K562 (cell line): ENCODE measurements at regions not wholly inside any gene's neighbourhood (a gene's known extent, or its start where the extent isn't known, plus 50 kb on each side); places are given as distances from the start of the nearest gene placed in this dataset.
A peak's percentile ranks its signal among the peaks of the same experiment; 100 is the strongest.

Experiments
- ATAC-seq: fragments of 200-7000 bp; cut with Tn5 transposase; 3 replicates; pipeline ENCODE4 v1.9.1; 2020; ENCODE audit warnings: moderate library complexity
- BruUV-seq: library from RNA; stranded (reverse); fragments of 400-500 nt; replicated peaks from 2 replicates; lab custom pipeline; 2021; lab: Mats Ljungman, UMichigan
- CTCF ChIA-PET: fragments of 300-600 bp; formaldehyde crosslinking; extraction: SDS; loops from one replicate; lab custom pipeline; 2021; ENCODE audit warnings: low intra/inter-chr PET ratio; lab: Yijun Ruan, JAX
- POLR2A ChIA-PET: fragments of 300-600, 350-650 bp; sonication (Branson Sonifier 250); formaldehyde crosslinking; extraction: SDS; loops from one replicate; lab custom pipeline; 2021; ENCODE audit warnings: antibody characterized with exemption, inconsistent platforms; lab: Yijun Ruan, JAX
- DNase-seq, 4 experiments: peaks; one replicate each; pipeline versions ENCODE4 v3.0.0 to v3.0.0-alpha.2; 2011 to 2018; ENCODE audit warnings: low spot score in 3 of 4, mixed read lengths in 3 of 4; ENCODE audit errors: extremely low read depth in 1 of 4
- FAIRE-seq: peaks from 2 replicates; lab custom pipeline; 2011; peaks lifted over from hg19 to GRCh38; lab: Jason Lieb, UNC
- H2AFZ ChIP-seq: 2 replicates; pipeline ENCODE4 v1.6.0; 2011; ENCODE audit warnings: low read depth, low read length, control low read depth, inconsistent platforms
- H3K27ac ChIP-seq: fragments of 200-600 bp; 3 replicates; pipeline ENCODE4 v1.8.0; 2011; ENCODE audit warnings: low read depth, mild to moderate bottlenecking, control low read depth, inconsistent platforms, low read length, moderate library complexity, mixed read lengths; ENCODE audit errors: extremely low read depth
- H3K27me3 ChIP-seq, 2 experiments: fragments of 300-600 bp in 1 of 2; 2 replicates in 1 of 2; 3 replicates in 1 of 2; pipeline versions ENCODE4 v1.6.0 to v1.8.0; 2011; ENCODE audit warnings: inconsistent platforms in 2 of 2, low read length in 2 of 2, mild to moderate bottlenecking in 1 of 2, mixed read lengths in 1 of 2, moderate library complexity in 1 of 2; ENCODE audit not compliant: control insufficient read depth in 2 of 2, insufficient read depth in 2 of 2
- H3K36me3 ChIP-seq: fragments of 300-600 bp; 3 replicates; pipeline ENCODE4 v1.8.0; 2011; ENCODE audit warnings: mild to moderate bottlenecking, low read length, inconsistent platforms; ENCODE audit not compliant: control insufficient read depth, insufficient read depth
- H3K4me1 ChIP-seq, 2 experiments: fragments of 200-600 bp in 1 of 2; replicated peaks in 1 of 2; 2 replicates in 1 of 2; 3 replicates in 1 of 2; pipeline versions ENCODE4 v1.5.1 to v1.8.0; 2011; ENCODE audit warnings: inconsistent platforms in 2 of 2, low read length in 2 of 2, mild to moderate bottlenecking in 1 of 2, mixed read lengths in 1 of 2, moderate library complexity in 1 of 2; ENCODE audit not compliant: control insufficient read depth in 2 of 2, insufficient read depth in 2 of 2
- H3K4me2 ChIP-seq: 2 replicates; pipeline ENCODE4 v1.6.1; 2011; ENCODE audit warnings: low read length, control low read depth, inconsistent platforms, mixed read lengths; ENCODE audit not compliant: insufficient read depth
- H3K4me3 ChIP-seq: fragments of 200-600 bp; sonication (generic), shearing (Covaris generic); 2 replicates; pipeline ENCODE4 v1.5.1; 2016; ENCODE audit warnings: control low read depth, inconsistent platforms
- H3K79me2 ChIP-seq: fragments of 200-600 bp; 3 replicates; pipeline ENCODE4 v1.8.0; 2011; ENCODE audit warnings: low read length, inconsistent platforms; ENCODE audit not compliant: control insufficient read depth, insufficient read depth
- H3K9ac ChIP-seq, 2 experiments: 2 replicates each; pipeline versions ENCODE4 v1.6.0 to v1.6.1; 2011; ENCODE audit warnings: low read depth in 2 of 2, low read length in 2 of 2, control low read depth in 1 of 2, inconsistent platforms in 1 of 2, mild to moderate bottlenecking in 1 of 2, mixed read lengths in 1 of 2; ENCODE audit not compliant: insufficient read depth in 1 of 2
- H3K9me1 ChIP-seq: one replicate; pipeline ENCODE4 v1.6.0; 2011; ENCODE audit warnings: inconsistent platforms, mild to moderate bottlenecking, low read length, moderate library complexity; ENCODE audit not compliant: control insufficient read depth, insufficient read depth
- H3K9me3 ChIP-seq: replicated peaks from 2 replicates; pipeline ENCODE4 v1.5.1; 2011; ENCODE audit warnings: low read depth, low read length, inconsistent platforms; ENCODE audit not compliant: control insufficient read depth, insufficient read depth
- H4K20me1 ChIP-seq: replicated peaks from 2 replicates; pipeline ENCODE4 v1.6.1; 2011; ENCODE audit warnings: low read length, inconsistent platforms, mixed read lengths; ENCODE audit not compliant: control insufficient read depth, insufficient read depth
- CBX1 ChIP-seq: sonication (generic); IDR thresholded peaks from 2 replicates; pipeline ENCODE4 v1.6.1; 2016; ENCODE audit warnings: antibody characterized with exemption, low read depth, mild to moderate bottlenecking
- E2F4 ChIP-seq: sonication (generic); formaldehyde crosslinking; IDR thresholded peaks from 2 replicates; pipeline ENCODE4 v1.8.0; 2022; ENCODE audit warnings: mild to moderate bottlenecking, low read depth, missing genetic modification reagents
- FOXM1 ChIP-seq, 2 experiments: fragments of 450-650 bp in 1 of 2; sonication (generic) in 1 of 2; formaldehyde crosslinking in 1 of 2; IDR thresholded peaks; 2 replicates each; pipeline versions ENCODE4 v1.6.1 to v1.9.0; 2017 to 2022; ENCODE audit warnings: low read depth in 2 of 2, mild to moderate bottlenecking in 2 of 2, missing genetic modification reagents in 1 of 2, moderate library complexity in 1 of 2
- MBD2 ChIP-seq: sonication (generic); IDR thresholded peaks from 2 replicates; pipeline ENCODE4 v1.6.1; 2016; ENCODE audit warnings: low read depth, borderline replicate concordance
- POU5F1 ChIP-seq: fragments of 150-350 bp; IDR thresholded peaks from 2 replicates; pipeline ENCODE4 v1.6.1; 2014; ENCODE audit warnings: borderline replicate concordance, low read length, low read depth, mild to moderate bottlenecking; ENCODE audit not compliant: partially characterized antibody
- RBM22 ChIP-seq: fragments of 200-400 bp; formaldehyde crosslinking; IDR thresholded peaks from 2 replicates; pipeline ENCODE4 v1.6.1; 2018; ENCODE audit warnings: low read length, low read depth; ENCODE audit not compliant: poor library complexity, severe bottlenecking
- RBM25 ChIP-seq: fragments of 200-400 bp; formaldehyde crosslinking; IDR thresholded peaks from 2 replicates; pipeline ENCODE4 v1.6.1; 2018; ENCODE audit warnings: low read length, low read depth, moderate library complexity; ENCODE audit not compliant: severe bottlenecking
- ZNF134 ChIP-seq: fragments of 250-450 bp; sonication (Bioruptor Pico); conservative IDR thresholded peaks from 2 replicates; pipeline ENCODE4 v1.4.0; 2020
- WGBS: fragments of 100-300 bp; shearing (Covaris generic); methylation state at CpG from one replicate; pipeline ENCODE4 v1.1.6; 2016; ENCODE audit warnings: low coverage, mixed read lengths; ENCODE audit not compliant: insufficient coverage; ENCODE audit errors: missing lambda C conversion rate; 5-methylcytosine and 5-hydroxymethylcytosine counted together
- in situ Hi-C: fragments of 300-500 bp; cut with MboI; formaldehyde crosslinking; loops from 4 replicates; pipeline ENCODE4 v1.15.0; 2018; ENCODE audit warnings: inconsistent platforms, mixed read lengths
- intact Hi-C: fragments of 100-400 bp; cut with micrococcal nuclease; formaldehyde crosslinking; loops from 2 replicates; pipeline ENCODE4 v1.14.2; 2022
- TF ChIP-seq, protein P1 (sequence below), 2 experiments: fragments of 450-650 bp; formaldehyde crosslinking in 1 of 2; IDR thresholded peaks; 2 replicates each; pipeline versions ENCODE4 v1.4.0 to v1.6.1; 2014 to 2020; ENCODE audit warnings: mild to moderate bottlenecking in 2 of 2, borderline replicate concordance in 1 of 2, low read depth in 1 of 2

DNA sequence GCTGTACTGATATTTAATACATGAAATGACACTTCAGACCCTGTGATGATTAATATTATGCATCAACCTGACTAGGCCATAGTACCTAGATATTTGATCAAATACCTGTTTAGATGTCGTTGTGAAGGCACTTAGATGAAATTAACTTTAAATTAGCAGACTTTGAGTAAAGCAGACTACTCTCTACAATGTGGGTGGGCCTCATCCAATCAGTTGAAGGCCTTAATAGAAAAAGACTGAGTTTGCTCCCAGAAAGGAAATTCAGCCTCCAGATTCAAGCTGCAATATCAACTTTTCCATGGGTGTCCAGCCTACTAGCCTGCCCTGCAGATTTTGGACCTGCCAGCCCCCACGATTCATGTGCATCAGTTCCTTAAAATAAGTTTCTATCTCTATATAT, 68.6 kb upstream of the TMEM168 start:
- intact Hi-C loops (no loop called here), in situ Hi-C loops (no loop called here)
- BruUV-seq, result no TSS peak
- Histone ChIP-seq H3K4me3 (no peak overlapping the region), H4K20me1 (no peaks in the 10 kb centered on the region), H3K27ac (no peak overlapping the region), H2AFZ (no peak overlapping the region), H3K9me1 (no peaks in the 10 kb centered on the region), H3K79me2 (no peaks in the 10 kb centered on the region), H3K36me3 (no peaks in the 10 kb centered on the region), H3K27me3 (no peaks in the 10 kb centered on the region), H3K9ac (no peak overlapping the region), H3K4me2 (no peak overlapping the region), H3K9me3 (no peaks in the 10 kb centered on the region), H3K4me1 (no peaks in the 10 kb centered on the region; a peak in 1 of 5 replicates)
- no peak for TF ChIP-seq CBX1
- TF ChIP-seq RBM25, result peak; percentile 89
- no peak for TF ChIP-seq MBD2
- TF ChIP-seq E2F4, result no peak
- TF ChIP-seq, protein P1, sequence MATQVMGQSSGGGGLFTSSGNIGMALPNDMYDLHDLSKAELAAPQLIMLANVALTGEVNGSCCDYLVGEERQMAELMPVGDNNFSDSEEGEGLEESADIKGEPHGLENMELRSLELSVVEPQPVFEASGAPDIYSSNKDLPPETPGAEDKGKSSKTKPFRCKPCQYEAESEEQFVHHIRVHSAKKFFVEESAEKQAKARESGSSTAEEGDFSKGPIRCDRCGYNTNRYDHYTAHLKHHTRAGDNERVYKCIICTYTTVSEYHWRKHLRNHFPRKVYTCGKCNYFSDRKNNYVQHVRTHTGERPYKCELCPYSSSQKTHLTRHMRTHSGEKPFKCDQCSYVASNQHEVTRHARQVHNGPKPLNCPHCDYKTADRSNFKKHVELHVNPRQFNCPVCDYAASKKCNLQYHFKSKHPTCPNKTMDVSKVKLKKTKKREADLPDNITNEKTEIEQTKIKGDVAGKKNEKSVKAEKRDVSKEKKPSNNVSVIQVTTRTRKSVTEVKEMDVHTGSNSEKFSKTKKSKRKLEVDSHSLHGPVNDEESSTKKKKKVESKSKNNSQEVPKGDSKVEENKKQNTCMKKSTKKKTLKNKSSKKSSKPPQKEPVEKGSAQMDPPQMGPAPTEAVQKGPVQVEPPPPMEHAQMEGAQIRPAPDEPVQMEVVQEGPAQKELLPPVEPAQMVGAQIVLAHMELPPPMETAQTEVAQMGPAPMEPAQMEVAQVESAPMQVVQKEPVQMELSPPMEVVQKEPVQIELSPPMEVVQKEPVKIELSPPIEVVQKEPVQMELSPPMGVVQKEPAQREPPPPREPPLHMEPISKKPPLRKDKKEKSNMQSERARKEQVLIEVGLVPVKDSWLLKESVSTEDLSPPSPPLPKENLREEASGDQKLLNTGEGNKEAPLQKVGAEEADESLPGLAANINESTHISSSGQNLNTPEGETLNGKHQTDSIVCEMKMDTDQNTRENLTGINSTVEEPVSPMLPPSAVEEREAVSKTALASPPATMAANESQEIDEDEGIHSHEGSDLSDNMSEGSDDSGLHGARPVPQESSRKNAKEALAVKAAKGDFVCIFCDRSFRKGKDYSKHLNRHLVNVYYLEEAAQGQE (IDR thresholded peaks at IDR 0.05; ENCODE audit: borderline replicate concordance), result no peak
- TF ChIP-seq, protein P1 (CRISPR knock-in tag; IDR thresholded peaks at IDR 0.05; ENCODE audit: low read depth), result no peak
- TF ChIP-seq POU5F1, result no peak
- TF ChIP-seq ZNF134 (CRISPR knock-in tag), result peak; percentile 99
- peak; percentile 45; the same call in 1 of the 2 replicates for TF ChIP-seq FOXM1 (IDR thresholded peaks at IDR 0.05; ENCODE audit: low read depth)
- TF ChIP-seq FOXM1 (CRISPR knock-in tag; IDR thresholded peaks at IDR 0.05; ENCODE audit: low read depth), result no peak
- no peak for TF ChIP-seq RBM22
- WGBS, result 14% methylated on average over 2 of the region's 2 CpGs
- CTCF ChIA-PET, result no interaction called here
- ATAC-seq (no peak), DNase-seq (no peak), FAIRE-seq (no peak)
- POLR2A ChIA-PET, result no interaction called here
